ENCODE measurements at regions not wholly inside any gene's neighbourhood (a gene's known extent, or its start where the extent isn't known, plus 50 kb on each side); places are given as distances from the start of the nearest gene placed in this dataset.

- no peaks in the 10 kb centered on the region for H3K79me2 ChIP-seq (ENCODE audit: insufficient read depth, low read length)
- no peaks in the 10 kb centered on the region for H3K27me3 ChIP-seq (ENCODE audit: insufficient read depth, low read length)
- no peak for TF ChIP-seq CTCF (IDR thresholded peaks at IDR 0.05; ENCODE audit: extremely low read depth, low read depth, low read length)
- no peak overlapping the region for H3K27ac ChIP-seq (ENCODE audit: low read depth, low read length)
- no peak overlapping the region for H3K4me2 ChIP-seq (ENCODE audit: insufficient read depth, low read length)
- DNase-seq (ENCODE audit: insufficient read length, low spot score, missing footprints) = no peak
- H3K36me3 ChIP-seq (ENCODE audit: insufficient read depth, low read length) = no peaks in the 10 kb centered on the region
- H2AFZ ChIP-seq (ENCODE audit: low read length) = no peak overlapping the region
- no peaks in the 10 kb centered on the region for H3K9me3 ChIP-seq (ENCODE audit: low read depth, low read length)
- peaks cover 10% of the 10 kb centered on the region for H3K4me1 ChIP-seq (ENCODE audit: insufficient read depth, low read length)
- H3K4me3 ChIP-seq (ENCODE audit: insufficient read depth, low read length) = no peak overlapping the region
- no peaks in the 10 kb centered on the region for H4K20me1 ChIP-seq (ENCODE audit: insufficient read depth, low read length)
These were observed 161.8 kb downstream of the IBTK start for GRCh38 chr6:82085701-82086100.

DNA sequence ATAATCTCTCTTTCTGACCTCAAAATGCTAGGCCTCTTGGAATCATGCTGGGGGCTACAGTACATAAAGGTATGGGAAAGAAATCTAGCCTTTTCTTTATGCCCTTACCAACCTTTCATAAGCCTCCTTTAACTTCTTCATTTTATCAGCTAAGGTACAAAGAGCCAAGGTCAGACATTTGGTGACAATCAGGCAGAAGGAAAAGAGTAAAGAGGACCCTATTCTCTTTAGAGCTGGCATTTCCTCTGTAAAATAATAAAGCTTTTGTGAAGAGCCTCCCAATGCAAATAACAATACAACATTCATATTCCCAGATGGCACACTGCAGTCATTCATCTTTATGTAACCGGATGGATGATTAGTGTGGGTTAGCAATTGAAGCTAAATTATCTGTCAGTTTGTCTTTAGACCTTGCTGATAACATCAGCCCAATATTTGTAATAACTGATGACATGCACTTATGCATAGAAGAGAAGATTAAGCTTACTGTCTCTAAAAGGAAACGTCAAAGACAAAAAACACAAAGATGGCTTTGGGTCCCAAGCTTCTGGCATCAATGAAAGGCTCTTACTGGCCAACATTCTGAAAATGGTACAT lies 163.1 kb downstream of the IBTK start:
- no peak overlapping the region for H3K4me3 ChIP-seq (ENCODE audit: insufficient read depth, low read length)
- no peaks in the 10 kb centered on the region for H3K36me3 ChIP-seq (ENCODE audit: insufficient read depth, low read length)
- TF ChIP-seq CTCF (IDR thresholded peaks at IDR 0.05; ENCODE audit: extremely low read depth, low read depth, low read length) = no peak
- H3K79me2 ChIP-seq (ENCODE audit: insufficient read depth, low read length) = no peaks in the 10 kb centered on the region
- H4K20me1 ChIP-seq (ENCODE audit: insufficient read depth, low read length) = no peaks in the 10 kb centered on the region
- H3K9me3 ChIP-seq (ENCODE audit: low read depth, low read length) = no peaks in the 10 kb centered on the region
- no peaks in the 10 kb centered on the region for H3K27me3 ChIP-seq (ENCODE audit: insufficient read depth, low read length)
- no peak overlapping the region for H3K4me2 ChIP-seq (ENCODE audit: insufficient read depth, low read length)
- no peak for DNase-seq (ENCODE audit: insufficient read length, low spot score, missing footprints)
- peak overlapping the region; percentile 39 for H2AFZ ChIP-seq (ENCODE audit: low read length)
- no peak overlapping the region for H3K27ac ChIP-seq (ENCODE audit: low read depth, low read length)
- H3K4me1 ChIP-seq (ENCODE audit: insufficient read depth, low read length) = peaks cover 10% of the 10 kb centered on the region

GRCh38 chr6:82083646-82084045 lies 163.9 kb downstream of the IBTK start:
- no peak for TF ChIP-seq CTCF (IDR thresholded peaks at IDR 0.05; ENCODE audit: extremely low read depth, low read depth, low read length)
- no peak for DNase-seq (ENCODE audit: insufficient read length, low spot score, missing footprints)
- no peaks in the 10 kb centered on the region for H3K9me3 ChIP-seq (ENCODE audit: low read depth, low read length)
- no peaks in the 10 kb centered on the region for H4K20me1 ChIP-seq (ENCODE audit: insufficient read depth, low read length)
- no peak overlapping the region for H3K4me3 ChIP-seq (ENCODE audit: insufficient read depth, low read length)
- H3K4me1 ChIP-seq (ENCODE audit: insufficient read depth, low read length) = peaks cover 10% of the 10 kb centered on the region
- no peak overlapping the region for H2AFZ ChIP-seq (ENCODE audit: low read length)
- H3K4me2 ChIP-seq (ENCODE audit: insufficient read depth, low read length) = no peak overlapping the region
- no peaks in the 10 kb centered on the region for H3K36me3 ChIP-seq (ENCODE audit: insufficient read depth, low read length)
- no peak overlapping the region for H3K27ac ChIP-seq (ENCODE audit: low read depth, low read length)
- H3K27me3 ChIP-seq (ENCODE audit: insufficient read depth, low read length) = no peaks in the 10 kb centered on the region
- H3K79me2 ChIP-seq (ENCODE audit: insufficient read depth, low read length) = no peaks in the 10 kb centered on the region

- no peak overlapping the region for H3K4me3 ChIP-seq (ENCODE audit: insufficient read depth, low read length)
- no peaks in the 10 kb centered on the region for H4K20me1 ChIP-seq (ENCODE audit: insufficient read depth, low read length)
- no peak overlapping the region for H3K27ac ChIP-seq (ENCODE audit: low read depth, low read length)
- H3K36me3 ChIP-seq (ENCODE audit: insufficient read depth, low read length) = no peaks in the 10 kb centered on the region
- H3K9me3 ChIP-seq (ENCODE audit: low read depth, low read length) = no peaks in the 10 kb centered on the region
- DNase-seq (ENCODE audit: insufficient read length, low spot score, missing footprints) = no peak
- H2AFZ ChIP-seq (ENCODE audit: low read length) = no peak overlapping the region
- TF ChIP-seq CTCF (IDR thresholded peaks at IDR 0.05; ENCODE audit: extremely low read depth, low read depth, low read length) = no peak
- H3K4me2 ChIP-seq (ENCODE audit: insufficient read depth, low read length) = no peak overlapping the region
- no peaks in the 10 kb centered on the region for H3K79me2 ChIP-seq (ENCODE audit: insufficient read depth, low read length)
- peaks cover 22% of the 10 kb centered on the region for H3K4me1 ChIP-seq (ENCODE audit: insufficient read depth, low read length)
- H3K27me3 ChIP-seq (ENCODE audit: insufficient read depth, low read length) = no peaks in the 10 kb centered on the region
These were observed 166.8 kb downstream of the IBTK start for GRCh38 chr6:82080767-82081166.

All from osteoblast (primary cell).